ENCODE measurements at regions not wholly inside any gene's neighbourhood (a gene's known extent, or its start where the extent isn't known, plus 50 kb on each side); places are given as distances from the start of the nearest gene placed in this dataset.

GRCh38 chr3:104629038-104629437, 737.7 kb upstream of the ALCAM start:
- H3K4me1 Mint-ChIP-seq (ENCODE audit: unreplicated experiment) = no peaks in the 10 kb centered on the region

GRCh38 chr3:104631254-104631653, 735.5 kb upstream of the ALCAM start:
- no peak for DNase-seq (ENCODE audit: extremely low spot score, unreplicated experiment)
- H3K27ac Mint-ChIP-seq = no peak overlapping the region
- H3K36me3 Mint-ChIP-seq = peaks cover 3% of the 10 kb centered on the region
- H3K9me3 Mint-ChIP-seq = peaks cover 11% of the 10 kb centered on the region
- no peaks in the 10 kb centered on the region for H3K4me1 Mint-ChIP-seq (ENCODE audit: unreplicated experiment)
- H3K4me3 Mint-ChIP-seq = no peak overlapping the region
- TF ChIP-seq CTCF (conservative IDR thresholded peaks at IDR 0.05) = no peak
- no peaks in the 10 kb centered on the region for H3K27me3 Mint-ChIP-seq

More at GRCh38 chr3:104629038-104629437, 737.7 kb upstream of the ALCAM start:
- no peak for DNase-seq (ENCODE audit: extremely low spot score, unreplicated experiment)
- Mint-ChIP-seq H3K4me3 (no peak overlapping the region), H3K27me3 (no peaks in the 10 kb centered on the region), H3K27ac (no peak overlapping the region), H3K9me3 (peaks cover 11% of the 10 kb centered on the region), H3K36me3 (peaks cover 3% of the 10 kb centered on the region)
- no peak for TF ChIP-seq CTCF (conservative IDR thresholded peaks at IDR 0.05)

- DNase-seq (ENCODE audit: extremely low spot score, unreplicated experiment) = no peak
- Mint-ChIP-seq H3K9me3 (peaks cover 11% of the 10 kb centered on the region), H3K27me3 (no peaks in the 10 kb centered on the region), H3K27ac (no peak overlapping the region), H3K4me3 (no peak overlapping the region), H3K4me1 (ENCODE audit: unreplicated experiment) (no peaks in the 10 kb centered on the region), H3K36me3 (peaks cover under 1% of the 10 kb centered on the region)
- no peak for TF ChIP-seq CTCF (conservative IDR thresholded peaks at IDR 0.05)
Measured at GRCh38 chr3:104632521-104632920, 734.2 kb upstream of the ALCAM start.

- Mint-ChIP-seq H3K27ac (no peak overlapping the region), H3K27me3 (no peaks in the 10 kb centered on the region), H3K36me3 (no peaks in the 10 kb centered on the region), H3K4me1 (ENCODE audit: unreplicated experiment) (no peaks in the 10 kb centered on the region), H3K9me3 (peaks cover 11% of the 10 kb centered on the region), H3K4me3 (no peak overlapping the region)
- DNase-seq (ENCODE audit: extremely low spot score, unreplicated experiment) = no peak
- TF ChIP-seq CTCF (conservative IDR thresholded peaks at IDR 0.05) = no peak
Measured at GRCh38 chr3:104632947-104633346, 733.8 kb upstream of the ALCAM start.

- Mint-ChIP-seq H3K36me3 (no peaks in the 10 kb centered on the region), H3K9me3 (peaks cover 17% of the 10 kb centered on the region), H3K27me3 (no peaks in the 10 kb centered on the region), H3K4me3 (no peak overlapping the region), H3K27ac (no peak overlapping the region), H3K4me1 (ENCODE audit: unreplicated experiment) (no peaks in the 10 kb centered on the region)
- no peak for TF ChIP-seq CTCF (conservative IDR thresholded peaks at IDR 0.05)
- DNase-seq (ENCODE audit: extremely low spot score, unreplicated experiment) = no peak
Measured at GRCh38 chr3:104635872-104636580, 730.7 kb upstream of the ALCAM start.

Measured in type B pancreatic cell (in vitro differentiated cells).